ENCODE measurements at regions not wholly inside any gene's neighbourhood (a gene's known extent, or its start where the extent isn't known, plus 50 kb on each side); places are given as distances from the start of the nearest gene placed in this dataset.
A peak's percentile ranks its signal among the peaks of the same experiment; 100 is the strongest.

- TF ChIP-seq CTCF (IDR thresholded peaks at IDR 0.05) = peak in 3 of 7 experiments; percentile 31 to 54 (median 37)
- no peak for TF ChIP-seq POLR2AphosphoS5 (IDR thresholded peaks at IDR 0.05)
These were observed 129.7 kb downstream of the FAXC start for GRCh38 chr6:99219788-99220187.

Measured in stomach (tissue), 4 donors.